Upper lobe of right lung (tissue), 1 donor: ENCODE measurements at regions not wholly inside any gene's neighbourhood (a gene's known extent, or its start where the extent isn't known, plus 50 kb on each side); places are given as distances from the start of the nearest gene placed in this dataset.

ENCODE experiments used
- ATAC-seq: fragments of 200-7000 bp; cut with Tn5 transposase; one replicate; pipeline ENCODE4 v1.9.1; 2020; ENCODE audit warnings: mild to moderate bottlenecking, moderate library complexity
- DNase-seq: peaks from one replicate; pipeline ENCODE4 v3.0.0-alpha.2; 2020
- H3K27ac ChIP-seq: fragments of 200-600 bp; one replicate; pipeline ENCODE4 v1.8.0; 2022
- H3K27me3 ChIP-seq: fragments of 200-600 bp; one replicate; pipeline ENCODE4 v1.8.0; 2022; ENCODE audit warnings: mild to moderate bottlenecking
- H3K36me3 ChIP-seq: fragments of 200-600 bp; one replicate; pipeline ENCODE4 v1.8.0; 2022
- H3K4me1 ChIP-seq: fragments of 200-600 bp; one replicate; pipeline ENCODE4 v1.8.0; 2022
- H3K4me3 ChIP-seq: fragments of 200-600 bp; one replicate; pipeline ENCODE4 v1.8.0; 2022; ENCODE audit warnings: mild to moderate bottlenecking
- H3K9me3 ChIP-seq: fragments of 200-600 bp; one replicate; pipeline ENCODE4 v1.8.0; 2022
- intact Hi-C: fragments of 100-400 bp; cut with DNase I; formaldehyde crosslinking; loops from one replicate; pipeline ENCODE4 v1.11.0; 2022
- TF ChIP-seq, protein P1 (sequence below): fragments of 200-600 bp; IDR thresholded peaks from one replicate; pipeline ENCODE4 v1.8.0; 2022; ENCODE audit warnings: antibody characterized with exemption
- donor health status: DM: no; HTN: yes; CAD: no; lungs with severe emphysema.

DNA sequence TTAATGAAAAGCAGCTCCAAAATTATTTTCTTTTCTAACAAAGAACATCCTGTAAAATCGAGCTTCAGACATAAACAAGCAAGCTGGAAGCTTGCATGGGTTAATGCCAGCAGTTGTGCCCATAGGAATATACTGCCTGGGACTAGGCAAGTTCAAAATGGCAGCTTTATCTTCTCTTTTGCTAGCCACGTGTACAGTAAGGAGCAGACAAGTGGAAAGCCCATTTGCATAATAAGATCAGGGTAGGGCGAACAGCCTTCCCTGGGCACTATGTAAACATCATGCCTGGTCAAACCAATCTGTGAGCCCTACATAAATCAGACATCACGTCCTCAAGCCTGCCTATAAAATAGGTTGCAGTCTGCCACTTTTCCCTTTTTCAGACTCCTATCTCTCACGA lies 489.7 kb downstream of the RFC3 start:
- H3K4me1 ChIP-seq = no peaks in the 10 kb centered on the region
- no peak overlapping the region for H3K27ac ChIP-seq
- H3K36me3 ChIP-seq = no peaks in the 10 kb centered on the region
- TF ChIP-seq, protein P1, sequence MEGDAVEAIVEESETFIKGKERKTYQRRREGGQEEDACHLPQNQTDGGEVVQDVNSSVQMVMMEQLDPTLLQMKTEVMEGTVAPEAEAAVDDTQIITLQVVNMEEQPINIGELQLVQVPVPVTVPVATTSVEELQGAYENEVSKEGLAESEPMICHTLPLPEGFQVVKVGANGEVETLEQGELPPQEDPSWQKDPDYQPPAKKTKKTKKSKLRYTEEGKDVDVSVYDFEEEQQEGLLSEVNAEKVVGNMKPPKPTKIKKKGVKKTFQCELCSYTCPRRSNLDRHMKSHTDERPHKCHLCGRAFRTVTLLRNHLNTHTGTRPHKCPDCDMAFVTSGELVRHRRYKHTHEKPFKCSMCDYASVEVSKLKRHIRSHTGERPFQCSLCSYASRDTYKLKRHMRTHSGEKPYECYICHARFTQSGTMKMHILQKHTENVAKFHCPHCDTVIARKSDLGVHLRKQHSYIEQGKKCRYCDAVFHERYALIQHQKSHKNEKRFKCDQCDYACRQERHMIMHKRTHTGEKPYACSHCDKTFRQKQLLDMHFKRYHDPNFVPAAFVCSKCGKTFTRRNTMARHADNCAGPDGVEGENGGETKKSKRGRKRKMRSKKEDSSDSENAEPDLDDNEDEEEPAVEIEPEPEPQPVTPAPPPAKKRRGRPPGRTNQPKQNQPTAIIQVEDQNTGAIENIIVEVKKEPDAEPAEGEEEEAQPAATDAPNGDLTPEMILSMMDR = no peak
- intact Hi-C loops = no loop called here
- no peak overlapping the region for H3K4me3 ChIP-seq
- no peaks in the 10 kb centered on the region for H3K9me3 ChIP-seq
- DNase-seq (no peak), ATAC-seq (no peak)
- H3K27me3 ChIP-seq = no peaks in the 10 kb centered on the region

DNA sequence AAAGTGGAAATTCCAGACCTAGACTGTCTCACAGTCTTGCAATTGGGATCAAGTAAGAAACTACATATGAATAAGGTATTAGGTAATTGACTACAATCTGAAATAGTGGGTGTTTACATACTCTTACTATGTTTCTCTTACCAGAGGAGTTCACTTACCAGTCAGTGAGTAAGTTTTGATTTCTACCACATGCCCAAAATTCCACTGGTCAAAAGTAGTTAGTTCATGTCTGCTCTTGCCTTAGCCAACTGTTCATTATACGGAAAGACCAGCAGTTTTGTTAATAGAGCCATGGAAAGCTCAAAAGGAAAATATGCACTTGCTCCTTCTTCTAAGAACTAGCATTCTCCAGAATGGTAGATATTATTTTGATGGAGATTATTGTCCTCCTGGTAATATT lies 490.8 kb downstream of the RFC3 start:
- intact Hi-C loops = no loop called here
- ATAC-seq (no peak), DNase-seq (no peak)
- Histone ChIP-seq H3K27ac (no peak overlapping the region), H3K27me3 (no peaks in the 10 kb centered on the region), H3K4me1 (no peaks in the 10 kb centered on the region), H3K9me3 (no peaks in the 10 kb centered on the region), H3K36me3 (no peaks in the 10 kb centered on the region), H3K4me3 (no peak overlapping the region)
- TF ChIP-seq, protein P1 = no peak

GRCh38 chr13:34310539-34310938 lies 492.6 kb downstream of the RFC3 start:
- H3K27me3 ChIP-seq = no peaks in the 10 kb centered on the region
- ATAC-seq (no peak), DNase-seq (no peak)
- H3K27ac ChIP-seq = no peak overlapping the region
- intact Hi-C loops = no loop called here
- H3K4me3 ChIP-seq = no peak overlapping the region
- H3K4me1 ChIP-seq = no peaks in the 10 kb centered on the region
- no peaks in the 10 kb centered on the region for H3K36me3 ChIP-seq
- TF ChIP-seq, protein P1 = no peak
- H3K9me3 ChIP-seq = no peaks in the 10 kb centered on the region

- ATAC-seq (no peak), DNase-seq (no peak)
- intact Hi-C loops = no loop called here
- Histone ChIP-seq H3K27me3 (no peaks in the 10 kb centered on the region), H3K4me1 (no peaks in the 10 kb centered on the region), H3K9me3 (no peaks in the 10 kb centered on the region), H3K4me3 (no peak overlapping the region), H3K36me3 (no peaks in the 10 kb centered on the region), H3K27ac (no peak overlapping the region)
- TF ChIP-seq, protein P1 = no peak
Observed at GRCh38 chr13:34311251-34311650, 493.3 kb downstream of the RFC3 start.

- Histone ChIP-seq H3K27ac (no peak overlapping the region), H3K9me3 (no peaks in the 10 kb centered on the region), H3K36me3 (no peaks in the 10 kb centered on the region), H3K4me1 (no peaks in the 10 kb centered on the region), H3K4me3 (no peak overlapping the region), H3K27me3 (no peaks in the 10 kb centered on the region)
- intact Hi-C loops = no loop called here
- no peak for ATAC-seq
- TF ChIP-seq, protein P1 = no peak
- DNase-seq = no peak
Observed at GRCh38 chr13:34312578-34312977, 494.6 kb downstream of the RFC3 start.

DNA sequence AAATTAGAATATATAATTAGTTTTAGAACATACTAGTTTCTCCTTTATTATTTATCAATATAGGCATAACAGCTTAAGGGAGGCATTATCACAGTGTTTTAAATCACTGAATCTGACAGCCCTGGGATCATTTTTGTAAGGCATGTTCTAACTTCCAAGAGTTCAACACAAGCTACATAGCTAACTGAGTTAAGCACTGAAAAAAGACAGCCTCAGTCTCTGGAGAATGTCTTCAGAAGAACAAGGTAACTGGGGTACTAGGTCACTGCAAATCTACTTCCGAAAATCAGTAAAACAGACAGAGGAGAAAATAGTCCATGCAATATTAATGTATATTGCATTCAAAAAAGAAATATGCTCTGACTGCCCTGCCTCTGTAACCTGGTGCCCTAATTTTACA lies 502.1 kb downstream of the RFC3 start:
- intact Hi-C loops = no loop called here
- no peaks in the 10 kb centered on the region for H3K27me3 ChIP-seq
- TF ChIP-seq, protein P1 = no peak
- H3K9me3 ChIP-seq = no peaks in the 10 kb centered on the region
- H3K27ac ChIP-seq = no peak overlapping the region
- H3K36me3 ChIP-seq = no peaks in the 10 kb centered on the region
- H3K4me1 ChIP-seq = no peaks in the 10 kb centered on the region
- DNase-seq (no peak), ATAC-seq (no peak)
- no peak overlapping the region for H3K4me3 ChIP-seq
